ENCODE measurements at regions not wholly inside any gene's neighbourhood (a gene's known extent, or its start where the extent isn't known, plus 50 kb on each side); places are given as distances from the start of the nearest gene placed in this dataset.
"Not testable (repeated sequence)": the region's sequence is repeated elsewhere in the genome, so short reads cannot be mapped to it uniquely, and the experiment has no call there.

DNA sequence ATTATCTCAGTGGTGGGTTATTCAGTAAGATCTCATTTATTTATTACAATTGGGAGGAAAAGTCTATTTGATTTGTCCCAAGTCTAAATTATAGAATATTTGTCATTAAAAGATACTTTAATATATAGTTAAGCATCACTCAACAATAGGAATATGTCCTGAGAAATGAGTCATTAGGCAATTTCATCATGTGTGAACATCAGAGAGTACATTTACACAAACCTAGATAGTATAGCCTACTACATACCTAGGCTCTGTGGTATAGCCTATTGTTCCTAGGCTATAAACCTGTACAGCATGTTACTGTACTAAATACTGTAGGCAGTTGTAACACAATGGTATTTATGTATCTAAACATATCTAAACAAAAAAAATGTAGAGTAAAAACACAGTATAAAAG is 135.0 kb upstream of the RASA1 start:
- no peaks in the 10 kb centered on the region for H3K27me3 ChIP-seq (ENCODE audit: control insufficient read depth, low read length)

DNA sequence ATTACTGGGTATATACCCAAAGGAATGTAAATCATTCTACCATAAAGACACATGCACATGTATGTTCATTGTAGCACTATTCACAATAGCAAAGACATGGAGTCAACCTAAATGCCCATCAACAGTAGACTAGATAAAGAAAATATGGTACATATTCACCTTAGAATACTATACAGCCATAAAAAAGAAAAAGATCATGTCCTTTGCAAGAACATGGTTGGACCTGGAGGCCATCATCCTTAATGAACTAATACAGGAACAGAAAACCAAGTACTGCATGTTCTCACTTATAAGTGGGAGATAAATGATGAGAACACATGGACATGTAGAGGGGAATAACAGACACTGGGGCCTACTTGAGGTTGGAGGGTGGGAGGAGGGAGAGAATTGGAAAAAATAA is 133.2 kb upstream of the RASA1 start:
- not testable (repeated sequence) for H3K4me1 ChIP-seq (ENCODE audit: control insufficient read depth, low read length); H3K79me2 ChIP-seq (ENCODE audit: control insufficient read depth, low read length); H3K4me3 ChIP-seq (ENCODE audit: low read length); H3K9me3 ChIP-seq (ENCODE audit: control insufficient read depth, insufficient read depth, low read length); H4K20me1 ChIP-seq (ENCODE audit: control insufficient read depth, insufficient read depth, low read depth, low read length); H3F3A ChIP-seq (ENCODE audit: control insufficient read depth, insufficient read depth); H3K4me2 ChIP-seq (ENCODE audit: low read length); H3K27me3 ChIP-seq (ENCODE audit: control insufficient read depth, low read length); H3K9me2 ChIP-seq (replicated peaks; ENCODE audit: control insufficient read depth, low read length); H3K27ac ChIP-seq (ENCODE audit: low read depth, low read length); H3K36me3 ChIP-seq (ENCODE audit: control insufficient read depth, low read length)

More for the DNA sequence above, 135.0 kb upstream of the RASA1 start:
- Histone ChIP-seq H3K4me1 (ENCODE audit: control insufficient read depth, low read length) (no peaks in the 10 kb centered on the region), H3F3A (ENCODE audit: control insufficient read depth, insufficient read depth) (no peaks in the 10 kb centered on the region), H3K9me3 (ENCODE audit: control insufficient read depth, insufficient read depth, low read length) (no peaks in the 10 kb centered on the region), H3K9me2 (replicated peaks; ENCODE audit: control insufficient read depth, low read length) (no peaks in the 10 kb centered on the region), H3K4me3 (ENCODE audit: low read length) (no peak overlapping the region), H3K36me3 (ENCODE audit: control insufficient read depth, low read length) (no peaks in the 10 kb centered on the region), H3K79me2 (ENCODE audit: control insufficient read depth, low read length) (no peaks in the 10 kb centered on the region), H4K20me1 (ENCODE audit: control insufficient read depth, insufficient read depth, low read depth, low read length) (no peaks in the 10 kb centered on the region), H3K27ac (ENCODE audit: low read depth, low read length) (no peak overlapping the region), H3K4me2 (ENCODE audit: low read length) (no peak overlapping the region)
- TF ChIP-seq EZH2phosphoT487 (IDR thresholded peaks at IDR 0.05; ENCODE audit: borderline replicate concordance, low read length) (no peak), CTCF (IDR thresholded peaks at IDR 0.05; ENCODE audit: low read depth, low read length, poor library complexity, severe bottlenecking) (no peak)

DNA sequence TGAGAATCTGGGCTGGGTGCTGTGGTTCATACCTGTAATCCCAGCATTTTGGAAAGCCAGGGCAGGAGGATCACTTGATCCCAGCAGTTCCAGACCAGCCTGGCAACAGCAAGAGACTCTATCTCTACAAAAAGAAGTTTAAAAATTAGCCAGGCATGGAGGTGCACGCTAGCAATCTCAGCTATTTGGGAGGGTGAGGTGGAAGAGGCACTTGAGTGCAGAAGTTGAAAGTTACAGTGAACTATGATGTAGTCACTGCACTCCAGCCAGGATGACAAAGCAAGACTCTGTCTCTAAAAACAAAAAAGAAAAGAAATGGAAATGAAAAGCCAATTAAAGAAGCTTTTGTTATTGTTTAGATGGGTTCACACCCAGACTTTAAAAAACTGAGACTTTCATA is 131.6 kb upstream of the RASA1 start:
- Histone ChIP-seq H3K27me3 (ENCODE audit: control insufficient read depth, low read length) (no peaks in the 10 kb centered on the region), H3K79me2 (ENCODE audit: control insufficient read depth, low read length) (no peaks in the 10 kb centered on the region), H3K4me2 (ENCODE audit: low read length) (no peak overlapping the region), H3K9me2 (replicated peaks; ENCODE audit: control insufficient read depth, low read length) (no peaks in the 10 kb centered on the region), H3K9me3 (ENCODE audit: control insufficient read depth, insufficient read depth, low read length) (no peaks in the 10 kb centered on the region), H3K27ac (ENCODE audit: low read depth, low read length) (no peak overlapping the region), H3F3A (ENCODE audit: control insufficient read depth, insufficient read depth) (no peaks in the 10 kb centered on the region), H3K4me1 (ENCODE audit: control insufficient read depth, low read length) (no peaks in the 10 kb centered on the region), H3K4me3 (ENCODE audit: low read length) (no peak overlapping the region), H4K20me1 (ENCODE audit: control insufficient read depth, insufficient read depth, low read depth, low read length) (no peaks in the 10 kb centered on the region), H3K36me3 (ENCODE audit: control insufficient read depth, low read length) (no peaks in the 10 kb centered on the region)
- no peak for TF ChIP-seq EZH2phosphoT487 (IDR thresholded peaks at IDR 0.05; ENCODE audit: borderline replicate concordance, low read length)
- TF ChIP-seq CTCF (IDR thresholded peaks at IDR 0.05; ENCODE audit: low read depth, low read length, poor library complexity, severe bottlenecking) = no peak

DNA sequence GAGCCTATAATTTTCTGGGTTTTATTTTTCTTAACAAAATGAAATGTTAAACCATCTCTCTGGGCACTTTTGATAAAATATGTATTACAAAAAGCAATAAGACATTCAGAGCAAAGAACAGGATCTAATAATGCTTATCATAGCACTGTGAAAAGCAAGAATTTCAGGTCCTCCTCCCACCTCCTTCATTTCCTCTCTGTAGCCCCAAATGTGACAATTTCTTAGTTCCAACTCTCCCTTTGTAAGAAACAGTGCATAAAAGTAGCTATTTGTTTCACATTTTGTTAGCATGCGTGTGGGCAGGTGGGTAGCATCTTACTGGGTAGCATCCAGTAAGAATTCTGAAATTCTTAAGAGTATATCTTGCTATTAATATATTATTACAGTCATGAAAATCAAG is 130.9 kb upstream of the RASA1 start:
- no peaks in the 10 kb centered on the region for H3K36me3 ChIP-seq (ENCODE audit: control insufficient read depth, low read length)
- no peaks in the 10 kb centered on the region for H3K79me2 ChIP-seq (ENCODE audit: control insufficient read depth, low read length)
- H4K20me1 ChIP-seq (ENCODE audit: control insufficient read depth, insufficient read depth, low read depth, low read length) = no peaks in the 10 kb centered on the region
- H3K4me2 ChIP-seq (ENCODE audit: low read length) = no peak overlapping the region
- no peaks in the 10 kb centered on the region for H3K9me2 ChIP-seq (replicated peaks; ENCODE audit: control insufficient read depth, low read length)
- no peaks in the 10 kb centered on the region for H3K4me1 ChIP-seq (ENCODE audit: control insufficient read depth, low read length)
- no peak for TF ChIP-seq EZH2phosphoT487 (IDR thresholded peaks at IDR 0.05; ENCODE audit: borderline replicate concordance, low read length)
- no peak for TF ChIP-seq CTCF (IDR thresholded peaks at IDR 0.05; ENCODE audit: low read depth, low read length, poor library complexity, severe bottlenecking)
- no peak overlapping the region for H3K27ac ChIP-seq (ENCODE audit: low read depth, low read length)
- no peaks in the 10 kb centered on the region for H3K27me3 ChIP-seq (ENCODE audit: control insufficient read depth, low read length)
- H3K4me3 ChIP-seq (ENCODE audit: low read length) = no peak overlapping the region
- H3K9me3 ChIP-seq (ENCODE audit: control insufficient read depth, insufficient read depth, low read length) = no peaks in the 10 kb centered on the region
- H3F3A ChIP-seq (ENCODE audit: control insufficient read depth, insufficient read depth) = no peaks in the 10 kb centered on the region
